ENCODE measurements at regions not wholly inside any gene's neighbourhood (a gene's known extent, or its start where the extent isn't known, plus 50 kb on each side); places are given as distances from the start of the nearest gene placed in this dataset.
A peak's percentile ranks its signal among the peaks of the same experiment; 100 is the strongest.
"Not testable (repeated sequence)": the region's sequence is repeated elsewhere in the genome, so short reads cannot be mapped to it uniquely, and the experiment has no call there.

DNA sequence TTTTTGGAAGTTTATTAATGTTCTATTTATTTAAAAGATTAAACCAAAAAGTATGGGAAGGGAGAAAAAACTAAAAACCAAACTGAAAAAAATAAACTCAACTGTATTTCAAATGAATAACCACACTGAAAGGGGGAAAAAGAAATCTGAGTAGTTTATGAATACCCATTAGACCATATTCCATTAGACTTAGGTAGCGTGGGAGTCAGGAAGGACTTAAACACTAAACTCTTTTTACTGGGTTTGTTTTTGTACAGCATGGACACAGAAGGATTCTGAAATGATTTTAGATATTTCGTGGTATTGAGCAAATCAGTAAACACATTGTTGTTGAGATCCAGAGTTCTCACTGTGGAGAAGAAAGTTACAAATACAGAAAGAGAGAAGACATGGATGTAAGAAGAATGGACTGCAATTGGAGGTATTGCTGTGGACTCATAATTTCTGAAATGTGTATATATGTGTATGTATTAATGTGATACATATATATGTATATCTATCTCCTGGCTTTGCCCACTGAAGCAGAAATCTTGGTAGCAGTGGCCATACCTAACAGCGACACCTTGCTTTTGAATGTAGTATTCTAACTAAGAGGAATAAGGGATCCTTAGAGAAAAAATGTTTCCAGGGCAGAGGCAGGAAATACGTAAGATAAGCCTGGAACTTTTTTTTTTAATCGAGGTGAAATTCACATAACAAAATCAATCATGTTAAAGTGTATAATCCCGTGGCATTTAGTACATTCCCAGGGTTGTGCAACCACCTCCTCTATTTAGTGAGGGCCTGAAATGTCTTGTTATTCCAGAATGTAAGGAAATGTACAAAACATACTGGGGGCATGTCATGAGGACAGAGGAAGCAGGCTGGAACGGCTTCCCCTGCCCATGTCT lies 228.8 kb downstream of the SMARCA2 start:
- DNase-seq: no peak

DNA sequence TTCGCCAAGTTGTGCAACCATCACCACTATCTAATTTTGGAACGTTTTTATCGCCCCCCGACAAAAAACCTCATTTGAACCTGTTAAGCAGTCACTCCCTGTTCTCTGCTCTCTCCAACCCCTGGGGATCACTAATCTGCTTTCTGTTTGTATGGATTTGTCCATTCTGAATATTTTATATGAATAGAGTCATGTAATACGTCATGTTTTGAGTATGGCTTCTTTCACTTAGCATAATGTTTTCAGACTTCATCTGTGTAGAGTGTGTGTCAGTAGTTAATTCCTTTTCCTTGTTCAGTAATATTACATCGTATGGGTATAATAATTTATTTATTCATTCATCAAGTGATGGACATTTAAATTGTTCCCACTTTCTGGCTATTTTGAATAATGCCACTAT lies 232.2 kb downstream of the SMARCA2 start:
- no peak for DNase-seq

DNA sequence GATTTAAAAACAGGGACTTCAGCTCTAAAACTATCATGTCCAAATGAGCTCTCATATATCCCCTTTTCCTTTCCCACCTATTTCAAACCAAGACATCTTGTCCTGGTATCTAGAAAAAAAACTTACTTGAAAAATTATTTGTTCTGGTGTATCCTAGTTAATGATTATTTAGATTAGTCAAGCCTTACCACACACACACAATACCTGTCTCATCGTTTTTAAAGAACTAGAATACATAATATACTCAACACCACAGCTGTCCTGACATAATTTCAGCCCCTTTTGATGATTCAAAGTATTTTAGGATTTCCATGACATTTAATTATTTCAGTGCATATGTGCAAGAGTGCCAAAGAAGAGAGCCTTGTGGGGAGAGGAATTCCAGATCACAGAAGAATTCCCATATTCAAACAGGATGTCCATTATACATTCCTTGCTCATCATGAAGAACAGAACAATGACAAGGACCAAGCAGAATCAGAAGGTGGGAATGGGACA lies 233.7 kb downstream of the SMARCA2 start:
- DNase-seq: no peak

DNA sequence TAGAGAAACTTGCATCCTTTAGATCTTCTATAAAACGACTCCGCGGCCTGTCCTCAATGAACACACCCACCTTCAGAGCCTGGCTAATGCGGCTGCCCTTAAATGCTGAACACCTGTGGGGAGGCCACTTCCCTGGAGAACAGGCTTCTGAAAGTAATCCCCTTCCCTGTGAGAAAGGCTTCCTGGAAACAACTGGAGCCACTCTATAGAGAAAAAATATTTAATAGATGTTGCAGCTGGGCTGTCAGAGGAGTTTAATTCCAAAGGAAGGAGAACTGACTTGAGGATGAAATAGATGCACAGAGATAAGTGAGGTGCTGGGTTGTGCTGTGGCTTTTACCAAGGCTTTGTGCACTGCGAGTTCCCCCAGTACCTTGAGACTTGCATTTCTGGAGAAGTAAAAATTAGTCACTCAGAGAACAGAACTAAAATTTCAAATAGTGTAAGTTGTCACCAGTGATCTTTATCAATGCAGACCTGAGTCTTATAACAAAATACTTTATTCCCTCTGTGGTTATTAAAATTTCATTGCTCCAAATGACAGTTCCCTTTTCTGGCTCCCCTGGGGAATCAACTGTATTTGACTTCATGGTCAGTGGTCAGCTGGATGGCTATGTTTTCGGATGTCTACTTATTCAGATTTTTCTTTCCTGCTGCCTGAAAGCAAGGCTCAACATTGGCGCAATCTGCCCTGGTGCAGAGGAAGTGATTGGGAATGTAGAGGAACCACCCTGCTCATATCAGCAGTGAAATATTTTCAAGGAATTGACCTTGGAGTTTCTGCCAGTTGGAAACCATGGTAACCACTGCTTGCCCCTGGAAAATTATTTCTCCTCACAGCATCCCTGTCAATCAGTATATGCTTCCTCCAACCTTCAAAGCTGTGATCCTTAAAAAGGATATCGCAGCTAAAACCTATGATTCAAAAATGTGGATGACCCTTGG lies 238.8 kb downstream of the SMARCA2 start:
- DNase-seq: no peak

DNA sequence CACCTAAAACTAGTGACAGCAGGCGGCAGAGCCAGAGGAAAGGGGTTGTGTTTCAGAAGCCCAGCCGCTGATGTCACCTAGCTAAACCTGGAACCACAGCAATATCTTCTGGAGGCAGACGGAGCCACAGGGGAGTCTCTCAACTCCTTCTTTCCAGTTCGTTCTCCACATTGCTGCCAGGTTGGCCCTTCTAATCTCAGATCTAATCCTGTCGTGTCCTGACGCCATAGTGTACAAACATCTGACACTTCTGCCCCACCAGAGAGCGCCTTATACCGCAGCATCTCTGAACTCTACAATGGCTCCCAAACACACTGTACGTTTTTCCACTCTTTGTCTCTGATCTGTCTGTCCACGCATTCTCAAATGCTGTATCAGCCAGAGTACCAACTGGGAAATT lies 240.0 kb downstream of the SMARCA2 start:
- DNase-seq: no peak

DNA sequence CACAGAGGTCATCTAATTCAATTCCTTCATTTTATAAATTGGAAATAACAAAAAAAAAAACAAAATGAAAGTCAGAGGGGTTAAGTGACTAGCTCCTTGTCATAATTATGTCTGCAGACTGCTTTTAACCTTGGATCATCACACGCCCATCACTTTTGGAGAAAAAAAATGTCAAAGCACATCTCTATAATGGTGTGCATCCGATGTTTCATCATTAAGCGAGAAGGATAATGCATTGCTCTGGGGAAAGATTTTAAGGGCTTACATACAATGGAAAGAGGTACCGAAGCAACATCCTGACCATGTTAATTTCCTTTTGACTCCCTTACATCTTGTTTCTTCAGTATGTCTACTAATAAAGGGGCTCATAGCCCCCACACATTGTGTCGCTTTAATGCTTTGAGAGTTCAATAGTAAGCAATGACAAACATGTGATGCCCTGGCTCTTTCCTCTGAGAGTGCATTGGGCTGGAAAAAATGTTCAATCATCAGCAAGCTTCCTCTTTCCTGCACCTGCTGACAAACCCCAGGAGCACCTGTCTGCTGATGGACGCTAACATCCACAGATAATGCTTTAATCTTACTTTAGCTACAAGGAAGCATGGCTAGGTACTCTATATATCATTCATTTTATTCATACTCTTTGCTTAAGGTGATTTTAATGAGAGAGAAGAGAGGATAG lies 242.2 kb downstream of the SMARCA2 start:
- DNase-seq: peak; percentile 14

DNA sequence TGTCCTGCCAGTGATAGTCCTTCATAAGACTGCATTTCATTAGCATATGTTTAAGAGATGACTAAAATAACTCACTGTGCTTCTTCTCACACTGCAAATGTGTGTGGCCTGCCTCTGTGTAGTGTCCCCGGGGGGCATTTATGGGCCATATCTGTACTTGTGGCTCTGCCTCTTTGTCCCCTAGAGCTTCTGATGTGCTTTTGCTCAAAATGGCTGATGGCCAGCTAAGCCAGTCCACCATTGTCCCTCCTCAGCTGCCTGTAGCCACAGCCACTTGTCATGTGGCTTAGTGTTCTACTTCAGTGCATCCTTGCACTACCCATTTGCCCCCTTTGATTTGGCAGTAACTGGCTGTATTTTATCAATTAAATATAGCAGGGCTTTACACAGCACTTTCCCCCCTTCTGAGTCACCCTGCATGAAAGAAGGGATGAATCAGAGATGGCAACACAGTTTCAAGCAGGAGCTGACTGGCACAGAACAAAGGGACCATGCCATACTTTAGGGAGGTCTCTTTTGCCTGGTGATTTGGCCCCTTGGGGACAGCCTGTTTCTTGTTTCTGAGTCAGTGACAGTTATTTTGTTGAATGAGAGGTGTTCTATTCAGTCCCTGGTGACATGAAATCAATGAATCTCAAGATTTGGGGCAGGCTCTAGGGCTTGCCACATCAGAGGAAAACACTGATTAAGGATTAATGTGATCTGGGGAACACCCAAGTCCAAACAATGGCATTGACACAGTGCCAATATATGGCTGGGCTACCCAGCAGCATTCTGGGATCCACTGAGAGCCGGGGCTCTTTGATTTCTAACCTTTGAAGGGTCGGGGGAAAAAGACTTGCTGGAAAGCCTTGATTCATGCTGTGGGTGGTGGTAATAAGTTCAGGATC lies 245.5 kb downstream of the SMARCA2 start:
- no peak for DNase-seq

DNA sequence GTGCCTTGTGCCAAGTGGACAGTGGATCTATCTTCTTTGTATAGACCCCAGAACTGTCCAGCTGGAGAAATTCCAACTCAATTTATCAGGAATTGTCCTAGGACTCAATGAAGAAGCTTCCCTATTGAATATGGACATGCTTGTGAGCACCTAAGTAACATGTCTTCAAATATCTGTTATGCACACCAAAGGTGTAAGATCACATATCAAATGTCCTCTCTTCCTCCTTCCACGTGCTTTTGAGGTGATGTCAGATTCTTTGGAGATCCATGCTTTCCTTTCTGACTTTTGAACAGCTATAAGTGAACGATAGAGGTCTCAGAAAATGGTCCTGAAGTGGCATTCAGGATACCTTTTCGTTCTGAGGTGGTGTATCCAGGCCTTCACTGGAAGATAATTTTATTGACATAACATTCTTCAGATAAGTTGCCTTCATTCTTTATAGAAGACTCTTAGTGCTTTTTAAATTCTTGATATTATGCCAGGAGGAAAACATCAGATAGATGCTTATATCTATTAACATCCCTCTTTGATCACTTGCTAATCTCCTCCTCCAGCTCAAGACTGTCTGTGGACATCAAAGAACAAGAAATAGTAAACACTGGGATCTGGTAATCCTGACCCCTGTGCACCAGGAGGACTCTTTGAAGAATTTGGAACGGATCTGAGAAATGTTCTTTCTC lies 246.4 kb downstream of the SMARCA2 start:
- DNase-seq: no peak

DNA sequence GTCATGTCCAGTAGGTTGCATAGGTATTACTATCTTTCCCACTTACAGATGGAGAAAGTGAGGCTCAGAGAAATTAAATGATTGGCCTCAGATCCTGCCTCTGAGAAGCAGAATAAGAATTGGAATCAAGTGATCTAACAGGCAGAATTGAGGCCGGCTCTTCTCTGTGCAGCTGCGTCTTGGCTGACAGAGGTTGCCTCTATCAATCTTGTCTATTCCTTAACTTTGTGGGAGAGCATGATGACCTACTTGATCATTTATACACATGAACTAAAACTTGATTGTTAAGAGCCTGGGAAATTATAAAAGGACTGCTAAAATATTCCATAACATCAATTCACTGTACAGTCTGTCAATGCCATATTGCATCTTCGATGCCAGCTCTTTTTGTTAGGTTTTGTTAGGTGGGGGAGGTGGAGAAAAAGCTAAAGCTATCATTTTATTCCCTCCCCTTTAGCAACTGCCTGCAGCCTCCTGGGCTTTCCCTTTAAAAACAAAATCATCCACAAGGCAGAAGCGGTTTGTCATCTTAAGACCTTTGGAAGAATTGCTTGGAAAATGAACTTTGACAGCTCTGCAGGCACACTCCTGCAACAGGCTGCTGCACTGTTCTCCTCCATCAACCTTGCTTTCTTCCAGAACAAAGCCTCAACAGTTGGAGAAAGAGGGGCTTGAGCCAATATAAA lies 247.4 kb downstream of the SMARCA2 start:
- no peak for DNase-seq

DNA sequence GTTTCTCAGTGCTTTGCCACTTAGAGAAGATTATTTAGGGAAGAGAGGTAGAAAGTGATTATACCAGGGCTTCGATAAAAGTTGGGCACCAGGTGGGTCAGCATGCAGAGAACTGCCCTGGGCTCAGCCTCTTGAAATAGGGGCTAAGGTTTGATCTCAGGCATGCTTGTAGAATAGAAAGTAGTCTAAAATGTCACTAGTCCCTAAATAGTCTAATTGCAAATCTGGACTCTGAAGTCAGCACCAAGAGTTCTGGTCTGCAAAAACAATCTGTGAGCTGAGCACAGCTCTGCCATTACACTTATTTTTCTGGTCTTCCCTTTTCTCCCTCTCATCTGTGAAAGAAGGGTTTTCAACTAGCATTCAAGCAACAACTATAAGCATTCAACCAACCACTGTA lies 248.0 kb downstream of the SMARCA2 start:
- no peak for DNase-seq

DNA sequence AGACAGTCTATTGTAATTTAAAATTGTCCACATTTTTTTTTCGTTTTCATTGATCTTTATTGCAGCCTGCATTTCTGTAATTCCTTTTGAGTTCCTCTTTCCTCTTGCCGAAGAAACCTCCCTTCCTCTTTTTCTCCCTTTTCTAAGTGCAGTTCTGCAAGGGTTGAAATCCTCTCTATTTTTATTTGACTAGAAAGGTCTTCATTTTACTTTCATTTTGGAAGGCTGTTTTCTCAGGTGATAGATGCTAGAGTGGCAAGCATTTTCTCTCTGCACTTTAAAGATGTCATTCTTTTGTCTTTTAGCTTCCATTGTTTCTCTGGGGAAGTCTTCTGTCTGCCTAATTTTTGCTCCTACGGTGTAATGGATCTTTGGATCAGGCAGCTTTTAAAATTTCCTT lies 248.5 kb downstream of the SMARCA2 start:
- DNase-seq: no peak

DNA sequence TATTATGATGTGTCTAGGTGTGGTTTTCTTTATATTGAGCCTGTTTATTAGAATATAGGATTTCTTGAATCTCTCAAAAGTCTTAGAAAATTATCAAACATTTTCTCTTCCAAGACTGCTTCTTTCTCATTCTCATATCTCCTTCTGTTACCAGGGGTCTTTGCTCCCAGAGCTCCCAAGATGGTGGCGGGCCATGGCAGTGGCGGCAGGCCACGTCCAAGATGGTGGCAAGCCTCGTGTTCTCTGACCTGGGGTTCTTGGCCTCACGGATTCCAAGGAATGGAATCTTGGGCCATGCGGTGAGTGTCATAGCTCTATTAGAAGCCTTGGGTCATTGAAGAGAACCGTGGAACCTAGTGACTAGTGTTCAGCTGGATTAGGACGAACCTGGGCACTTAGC lies 248.9 kb downstream of the SMARCA2 start:
- no peak for DNase-seq

DNA sequence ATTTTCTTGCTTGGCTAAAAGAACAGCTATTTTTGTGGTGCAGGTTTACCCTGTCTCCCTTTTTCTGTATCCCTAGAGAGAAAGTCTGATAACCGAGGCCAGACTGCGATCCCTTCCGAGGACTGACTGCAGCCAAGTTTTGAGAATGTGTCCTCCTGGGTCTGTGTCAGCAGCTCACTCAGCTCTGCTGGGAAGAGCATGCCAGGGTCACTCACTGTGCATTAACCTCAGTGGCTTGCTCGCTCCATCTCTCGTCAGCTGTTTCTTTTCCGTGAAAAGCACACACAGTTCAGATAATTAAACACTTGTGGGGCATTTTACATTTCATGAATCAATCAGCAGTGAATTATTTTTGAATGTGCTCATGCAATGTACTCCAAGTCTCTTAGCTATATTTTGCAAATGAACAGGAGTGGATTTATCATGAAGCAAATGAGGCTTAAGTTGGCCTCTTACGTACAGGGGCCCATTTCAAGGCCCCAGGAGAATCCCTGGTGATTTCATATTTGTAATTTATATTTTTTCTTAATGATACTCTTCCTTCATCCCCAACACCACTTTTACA lies 252.1 kb downstream of the SMARCA2 start:
- DNase-seq: no peak

DNA sequence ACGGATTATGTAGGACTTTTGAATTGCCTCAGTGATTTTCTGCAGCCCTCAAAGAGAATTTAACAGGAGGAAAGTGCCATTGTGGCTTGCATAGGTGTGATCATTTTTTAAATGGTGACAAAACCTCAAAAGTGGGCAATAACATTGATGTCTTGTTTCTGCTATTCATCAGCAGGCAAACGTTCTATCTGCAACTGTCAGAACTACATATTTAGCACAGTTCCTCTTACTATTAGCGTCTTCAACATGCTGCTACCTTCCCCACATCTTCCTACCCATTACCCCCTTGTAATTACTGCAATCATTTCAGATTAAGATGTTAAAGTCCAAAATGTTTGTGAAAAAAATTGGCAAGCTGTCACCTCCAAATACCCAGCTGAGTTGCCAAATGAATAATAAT lies 254.6 kb downstream of the SMARCA2 start:
- no peak for DNase-seq

DNA sequence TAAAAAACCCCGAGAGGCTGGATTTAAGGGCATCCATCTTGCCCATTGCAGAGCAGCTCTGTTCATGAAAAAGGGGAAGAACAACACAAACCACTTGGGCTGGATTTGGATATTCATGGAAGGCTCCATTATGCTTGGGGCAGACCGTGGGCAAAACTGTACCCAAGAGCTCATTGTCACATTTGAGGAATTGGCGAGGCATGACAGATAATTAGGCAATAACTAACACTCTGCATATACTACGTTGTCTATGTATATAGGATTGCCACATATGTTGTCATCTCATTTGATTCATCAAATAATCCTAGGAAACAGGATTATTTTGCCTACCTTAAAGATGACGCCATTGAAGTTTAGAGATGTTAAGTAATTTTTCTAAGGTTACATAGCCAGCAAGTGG lies 255.4 kb downstream of the SMARCA2 start:
- no peak for DNase-seq

DNA sequence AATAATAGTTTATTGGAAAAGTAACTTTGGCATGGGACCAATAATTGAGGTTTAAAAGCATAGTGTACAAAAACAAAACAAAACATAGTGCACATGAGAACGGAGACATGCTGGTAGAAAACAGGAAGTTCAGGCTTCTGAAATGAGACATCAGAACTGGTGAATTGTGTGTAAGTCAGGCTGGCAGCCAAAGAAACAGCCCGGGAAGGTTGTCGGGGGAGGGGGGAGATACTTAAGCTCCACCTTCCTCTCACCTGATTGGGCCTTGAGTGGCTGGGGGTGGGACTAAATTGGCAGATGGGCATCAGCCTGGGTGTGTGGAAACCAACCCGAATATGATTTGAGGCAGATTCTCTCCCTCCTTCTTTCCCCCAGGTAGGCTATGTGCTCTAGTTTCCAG lies 256.3 kb downstream of the SMARCA2 start:
- no peak for DNase-seq

DNA sequence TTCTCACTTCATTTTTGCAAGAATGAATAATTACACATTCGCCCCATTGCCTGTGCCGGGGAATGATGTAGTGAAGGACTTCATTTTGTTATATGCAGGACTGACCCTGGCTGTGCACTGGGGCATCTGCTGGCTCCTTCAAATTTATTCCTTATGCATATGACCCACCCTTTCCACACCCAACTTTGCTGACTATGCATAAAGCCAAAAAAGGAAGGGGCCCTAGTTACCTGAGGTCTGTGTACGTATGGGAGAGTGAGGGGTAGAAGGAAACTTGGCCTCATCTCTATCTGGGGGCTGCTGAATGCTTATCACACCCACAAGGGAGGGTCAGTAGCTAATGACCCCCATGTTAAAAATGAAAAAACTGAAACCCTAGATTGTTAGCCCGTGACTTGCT lies 259.6 kb downstream of the SMARCA2 start:
- DNase-seq: no peak

DNA sequence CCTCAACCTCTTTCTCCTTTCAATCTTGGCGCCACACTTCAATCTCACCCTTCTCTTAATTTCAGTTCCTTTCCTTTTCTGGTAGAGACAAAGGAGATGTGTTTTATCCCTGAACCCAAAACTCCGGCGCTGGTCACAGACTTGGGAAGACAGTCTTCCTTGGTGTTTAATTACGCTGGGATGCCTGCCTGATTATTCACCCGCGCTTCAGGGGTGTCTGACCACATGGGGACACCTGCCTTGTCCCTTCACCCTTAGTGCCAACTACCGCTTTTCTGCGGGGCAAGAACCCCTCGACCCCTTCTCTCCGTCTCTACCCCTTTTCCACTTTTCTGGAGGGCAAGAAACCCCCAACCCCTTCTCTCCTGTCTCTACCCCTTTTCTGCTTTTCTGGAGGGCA lies 261.1 kb downstream of the SMARCA2 start:
- no peak for DNase-seq

DNA sequence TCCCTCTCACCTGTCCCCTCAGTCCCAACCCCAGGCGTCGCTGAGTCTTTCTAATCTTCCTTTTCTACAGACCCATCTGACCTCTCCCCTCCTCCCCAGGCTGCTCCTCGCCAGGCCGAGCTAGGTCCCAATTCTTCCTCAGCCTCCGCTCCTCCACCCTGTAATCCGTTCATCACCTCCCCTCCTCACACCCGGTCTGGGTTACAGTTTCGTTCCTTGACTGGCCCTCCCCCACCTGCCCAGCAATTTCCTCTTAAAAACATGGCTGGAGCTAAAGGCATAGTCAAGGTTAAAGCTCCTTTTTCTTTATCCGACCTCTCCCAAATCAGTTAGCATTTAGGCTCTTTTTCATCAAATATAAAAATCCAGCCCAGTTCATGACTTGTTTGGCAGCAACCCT lies 262.0 kb downstream of the SMARCA2 start:
- not testable (repeated sequence) for DNase-seq

DNA sequence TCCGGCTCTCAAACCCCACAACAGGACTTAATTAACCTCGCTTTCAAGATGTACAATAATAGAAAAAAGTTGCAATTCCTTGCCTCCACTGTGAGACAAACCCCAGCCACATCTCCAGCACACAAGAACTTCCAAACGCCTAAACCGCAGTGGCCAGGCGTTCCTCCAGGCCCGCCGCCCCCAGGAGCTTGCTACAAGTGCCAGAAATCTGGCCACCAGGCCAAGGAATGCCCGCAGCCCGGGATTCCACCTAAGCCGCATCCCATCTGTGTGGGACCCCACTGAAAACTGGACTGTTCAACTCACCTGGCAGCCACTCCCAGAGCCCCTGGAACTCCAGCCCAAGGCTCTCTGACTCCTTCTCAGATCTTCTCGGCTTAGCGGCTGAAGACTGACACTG lies 262.5 kb downstream of the SMARCA2 start:
- DNase-seq: not testable (repeated sequence)
